Medulla oblongata (tissue), 1 donor: ENCODE measurements at regions not wholly inside any gene's neighbourhood (a gene's known extent, or its start where the extent isn't known, plus 50 kb on each side); places are given as distances from the start of the nearest gene placed in this dataset.
"Not testable (repeated sequence)": the region's sequence is repeated elsewhere in the genome, so short reads cannot be mapped to it uniquely, and the experiment has no call there.

Source experiments
- DNase-seq: peaks from one replicate; pipeline ENCODE4 v3.0.0-alpha.2; 2015; ENCODE audit errors: extremely low spot score

GRCh38 chr4:54403700-54404453, 174.8 kb downstream of the PDGFRA start:
- no peak for DNase-seq

- DNase-seq, result not testable (repeated sequence)
Measured at GRCh38 chr4:54409270-54409817, 180.3 kb downstream of the PDGFRA start.

GRCh38 chr4:54414545-54414944, 185.5 kb downstream of the PDGFRA start:
- DNase-seq, result no peak

GRCh38 chr4:54417476-54417875, 188.4 kb downstream of the PDGFRA start:
- no peak for DNase-seq

- no peak for DNase-seq
Measured at GRCh38 chr4:54418468-54418867, 189.4 kb downstream of the PDGFRA start.

- DNase-seq, result no peak
Measured at GRCh38 chr4:54423066-54423465, 194.0 kb downstream of the PDGFRA start.

GRCh38 chr4:54427826-54428225, 198.7 kb downstream of the PDGFRA start:
- DNase-seq, result no peak

GRCh38 chr4:54428940-54429339, 199.8 kb downstream of the PDGFRA start:
- DNase-seq, result no peak

- no peak for DNase-seq
Measured at GRCh38 chr4:54433686-54434085, 204.6 kb downstream of the PDGFRA start.

- peak; percentile 57 for DNase-seq
Measured at GRCh38 chr4:54439831-54440243, 210.7 kb downstream of the PDGFRA start.

GRCh38 chr4:54440394-54441136, 211.5 kb downstream of the PDGFRA start:
- peak; percentile 87 for DNase-seq

GRCh38 chr4:54445866-54446265, 211.9 kb upstream of the KIT start:
- no peak for DNase-seq

GRCh38 chr4:54446581-54446980, 211.2 kb upstream of the KIT start:
- no peak for DNase-seq

- DNase-seq, result no peak
Measured at GRCh38 chr4:54447304-54447703, 210.5 kb upstream of the KIT start.

- DNase-seq, result no peak
Measured at GRCh38 chr4:54449999-54450398, 207.8 kb upstream of the KIT start.

GRCh38 chr4:54466960-54467359, 190.8 kb upstream of the KIT start:
- not testable (repeated sequence) for DNase-seq

GRCh38 chr4:54473077-54473545, 184.6 kb upstream of the KIT start:
- DNase-seq, result no peak

- no peak for DNase-seq
Measured at GRCh38 chr4:54473798-54474197, 184.0 kb upstream of the KIT start.

GRCh38 chr4:54475546-54475945, 182.2 kb upstream of the KIT start:
- DNase-seq, result no peak

- DNase-seq, result no peak
Measured at GRCh38 chr4:54482529-54483200, 175.1 kb upstream of the KIT start.

GRCh38 chr4:54484383-54484782, 173.4 kb upstream of the KIT start:
- DNase-seq, result no peak

GRCh38 chr4:54487491-54487890, 170.3 kb upstream of the KIT start:
- no peak for DNase-seq
